GM18867 (cell line): ENCODE measurements at regions not wholly inside any gene's neighbourhood (a gene's known extent, or its start where the extent isn't known, plus 50 kb on each side); places are given as distances from the start of the nearest gene placed in this dataset.

Source experiments
- ATAC-seq: cut with Tn5 transposase; IDR thresholded peaks from one replicate; pipeline ENCODE4 v1.9.1; 2021; ENCODE audit warnings: mild to moderate bottlenecking, moderate library complexity; ENCODE audit not compliant: unreplicated experiment

- no peak for ATAC-seq
Observed at GRCh38 chr10:36506261-36506660, 619.1 kb upstream of the ANKRD30A start.

- ATAC-seq = no peak
Observed at GRCh38 chr10:36504758-36505157, 620.6 kb upstream of the ANKRD30A start.

- ATAC-seq = no peak
Observed at GRCh38 chr10:36500266-36500665, 625.1 kb upstream of the ANKRD30A start.

- ATAC-seq = no peak
Observed at GRCh38 chr10:36499693-36500092, 625.7 kb upstream of the ANKRD30A start.

GRCh38 chr10:36496758-36497157, 628.6 kb upstream of the ANKRD30A start:
- no peak for ATAC-seq

GRCh38 chr10:36494371-36494770, 631.0 kb upstream of the ANKRD30A start:
- ATAC-seq = no peak

GRCh38 chr10:36493516-36493880, 631.9 kb upstream of the ANKRD30A start:
- no peak for ATAC-seq

- ATAC-seq = no peak
Observed at GRCh38 chr10:36492590-36493515, 632.5 kb upstream of the ANKRD30A start.

- no peak for ATAC-seq
Observed at GRCh38 chr10:36491926-36492325, 633.5 kb upstream of the ANKRD30A start.

GRCh38 chr10:36489611-36490228, 635.7 kb upstream of the ANKRD30A start:
- no peak for ATAC-seq

GRCh38 chr10:36489181-36489580, 636.2 kb upstream of the ANKRD30A start:
- ATAC-seq = no peak

GRCh38 chr10:36488579-36488978, 636.8 kb upstream of the ANKRD30A start:
- ATAC-seq = no peak

GRCh38 chr10:36479073-36479472, 646.3 kb upstream of the ANKRD30A start:
- ATAC-seq = no peak

GRCh38 chr10:36476399-36476798, 649.0 kb upstream of the ANKRD30A start:
- ATAC-seq = no peak

- ATAC-seq = no peak
Observed at GRCh38 chr10:36475746-36476145, 649.7 kb upstream of the ANKRD30A start.

GRCh38 chr10:36474456-36474855, 650.9 kb upstream of the ANKRD30A start:
- ATAC-seq = no peak

GRCh38 chr10:36473122-36473521, 652.3 kb upstream of the ANKRD30A start:
- ATAC-seq = no peak

GRCh38 chr10:36469585-36469984, 655.8 kb upstream of the ANKRD30A start:
- no peak for ATAC-seq

- ATAC-seq = no peak
Observed at GRCh38 chr10:36468620-36469019, 656.8 kb upstream of the ANKRD30A start.

- no peak for ATAC-seq
Observed at GRCh38 chr10:36465604-36466379, 659.6 kb upstream of the ANKRD30A start.

GRCh38 chr10:36464291-36464690, 661.1 kb upstream of the ANKRD30A start:
- ATAC-seq = no peak

GRCh38 chr10:36463390-36463789, 662.0 kb upstream of the ANKRD30A start:
- ATAC-seq = no peak
